Sigmoid colon (tissue), 6 donors: ENCODE measurements at regions not wholly inside any gene's neighbourhood (a gene's known extent, or its start where the extent isn't known, plus 50 kb on each side); places are given as distances from the start of the nearest gene placed in this dataset.

Experiments
- DNase-seq: peaks from one replicate; pipeline ENCODE4 v3.0.0-alpha.2; 2019
- H3K27ac ChIP-seq, 4 donors: fragments of 200-600 bp; sonication (generic); one replicate each; pipeline ENCODE4 v1.5.1; 2016 to 2019; ENCODE audit warnings: mild to moderate bottlenecking in 1 of 4
- H3K27me3 ChIP-seq, 3 donors: fragments of 200-600 bp; sonication (generic); one replicate each; pipeline ENCODE4 v1.5.1; 2019; ENCODE audit warnings: mild to moderate bottlenecking in 1 of 3
- H3K36me3 ChIP-seq, 4 donors: fragments of 200-600 bp; sonication (generic); one replicate each; pipeline ENCODE4 v1.5.1; 2016 to 2019
- H3K4me1 ChIP-seq, 4 donors: fragments of 200-600 bp; sonication (generic); one replicate each; pipeline ENCODE4 v1.5.1; 2017 to 2019
- H3K4me3 ChIP-seq, 4 donors: fragments of 200-600 bp; sonication (generic); one replicate each; pipeline ENCODE4 v1.5.1; 2017 to 2019; ENCODE audit warnings: mild to moderate bottlenecking in 2 of 4, moderate library complexity in 1 of 4
- H3K9me3 ChIP-seq, 4 donors: fragments of 200-600 bp in 3 of 4; sonication (generic) in 3 of 4; one replicate each; pipeline versions ENCODE4 v1.5.1 to v1.6.1; 2013 to 2019
- CTCF ChIP-seq, 4 experiments: fragments of 450-650 bp in 3 of 4; fragments of 200-600 bp in 1 of 4; IDR thresholded peaks; one replicate each; pipeline ENCODE4 v1.5.1; 2016 to 2019; ENCODE audit warnings: antibody characterized with exemption in 4 of 4, mild to moderate bottlenecking in 3 of 4, moderate library complexity in 2 of 4
- EP300 ChIP-seq, 4 donors: sonication (generic); formaldehyde crosslinking; IDR thresholded peaks; one replicate each; pipeline ENCODE4 v1.6.1; 2017; ENCODE audit warnings: antibody characterized with exemption in 4 of 4
- POLR2A ChIP-seq, 2 donors: fragments of 450-650 bp; IDR thresholded peaks; one replicate each; pipeline ENCODE4 v1.6.1; 2016; ENCODE audit warnings: antibody characterized with exemption in 2 of 2, mild to moderate bottlenecking in 2 of 2, moderate library complexity in 2 of 2
- POLR2AphosphoS5 ChIP-seq, 4 donors: sonication (generic); formaldehyde crosslinking; IDR thresholded peaks; one replicate each; pipeline ENCODE4 v1.6.1; 2017; ENCODE audit warnings: antibody characterized with exemption in 4 of 4
- WGBS, 2 donors: extraction: QIAGEN DNeasy Blood & Tissue Kit; methylation state at CpG; one replicate each; pipeline ENCODE4 v1.1.7; 2013; 5-methylcytosine and 5-hydroxymethylcytosine counted together
- intact Hi-C: fragments of 100-400 bp; cut with DNase I; formaldehyde crosslinking; loops from one replicate; pipeline ENCODE4 v1.15.1; 2023
- donor health status: healthy with polysubstance abuse.
- donor health status: healthy.

- TF ChIP-seq CTCF (IDR thresholded peaks at IDR 0.05) (no peak), EP300 (IDR thresholded peaks at IDR 0.05) (no peak), POLR2AphosphoS5 (IDR thresholded peaks at IDR 0.05) (no peak), POLR2A (IDR thresholded peaks at IDR 0.05) (no peak)
- DNase-seq, result no peak
- H3K9me3 ChIP-seq, result no peaks in the 10 kb centered on the region
- H3K27ac ChIP-seq, result peak overlapping the region in 2 of 4 donors; percentile 50 to 69
- no peaks in the 10 kb centered on the region for H3K27me3 ChIP-seq
- intact Hi-C loops, result no loop called here
- H3K4me1 ChIP-seq, result peaks cover 0 to 54% (median 42%) of the 10 kb centered on the region in 4 donors
- 92 to 93% methylated on average over 9 of the region's 9 CpGs for WGBS, 2 donors
- H3K4me3 ChIP-seq, result no peak overlapping the region
- no peaks in the 10 kb centered on the region for H3K36me3 ChIP-seq
Observed at GRCh38 chr10:110357871-110358270, 53.2 kb upstream of the SMNDC1 start.

GRCh38 chr10:110358278-110358677, 53.6 kb upstream of the SMNDC1 start:
- Histone ChIP-seq H3K4me3 (no peak overlapping the region), H3K27me3 (no peaks in the 10 kb centered on the region), H3K27ac (peak overlapping the region in 2 of 4 donors; percentile 50 to 69), H3K4me1 (peaks cover 0 to 50% (median 38%) of the 10 kb centered on the region in 4 donors), H3K36me3 (no peaks in the 10 kb centered on the region), H3K9me3 (no peaks in the 10 kb centered on the region)
- TF ChIP-seq EP300 (IDR thresholded peaks at IDR 0.05) (no peak), POLR2AphosphoS5 (IDR thresholded peaks at IDR 0.05) (no peak), CTCF (IDR thresholded peaks at IDR 0.05) (no peak), POLR2A (IDR thresholded peaks at IDR 0.05) (no peak)
- intact Hi-C loops, result no loop called here
- no peak for DNase-seq
- 71 to 85% methylated on average over 1 of the region's 1 CpG for WGBS, 2 donors

- Histone ChIP-seq H3K27me3 (no peaks in the 10 kb centered on the region), H3K36me3 (no peaks in the 10 kb centered on the region), H3K27ac (peak overlapping the region in 1 of 4 donors; percentile 17), H3K4me3 (no peak overlapping the region), H3K4me1 (peaks cover 0 to 42% (median 31%) of the 10 kb centered on the region in 4 donors), H3K9me3 (no peaks in the 10 kb centered on the region)
- no peak for TF ChIP-seq POLR2A (IDR thresholded peaks at IDR 0.05)
- no peak for TF ChIP-seq POLR2AphosphoS5 (IDR thresholded peaks at IDR 0.05)
- TF ChIP-seq CTCF (IDR thresholded peaks at IDR 0.05), result no peak
- TF ChIP-seq EP300 (IDR thresholded peaks at IDR 0.05), result no peak
- WGBS, 2 donors, result 56 to 63% methylated on average over 7 of the region's 7 CpGs
- intact Hi-C loops, result no loop called here
- no peak for DNase-seq
Observed at GRCh38 chr10:110358869-110359629, 54.3 kb upstream of the SMNDC1 start.

- Histone ChIP-seq H3K4me3 (no peak overlapping the region), H3K4me1 (peaks cover 0 to 33% (median 24%) of the 10 kb centered on the region in 4 donors), H3K27me3 (no peaks in the 10 kb centered on the region), H3K36me3 (no peaks in the 10 kb centered on the region), H3K27ac (no peak overlapping the region), H3K9me3 (no peaks in the 10 kb centered on the region)
- TF ChIP-seq CTCF (IDR thresholded peaks at IDR 0.05) (no peak), POLR2A (IDR thresholded peaks at IDR 0.05) (no peak), EP300 (IDR thresholded peaks at IDR 0.05) (no peak), POLR2AphosphoS5 (IDR thresholded peaks at IDR 0.05) (no peak)
- WGBS, 2 donors, result 80 to 91% methylated on average over 5 of the region's 5 CpGs
- intact Hi-C loops, result no loop called here
- no peak for DNase-seq
Observed at GRCh38 chr10:110360857-110361474, 56.2 kb upstream of the SMNDC1 start.
